ENCODE measurements at regions not wholly inside any gene's neighbourhood (a gene's known extent, or its start where the extent isn't known, plus 50 kb on each side); places are given as distances from the start of the nearest gene placed in this dataset.

DNA sequence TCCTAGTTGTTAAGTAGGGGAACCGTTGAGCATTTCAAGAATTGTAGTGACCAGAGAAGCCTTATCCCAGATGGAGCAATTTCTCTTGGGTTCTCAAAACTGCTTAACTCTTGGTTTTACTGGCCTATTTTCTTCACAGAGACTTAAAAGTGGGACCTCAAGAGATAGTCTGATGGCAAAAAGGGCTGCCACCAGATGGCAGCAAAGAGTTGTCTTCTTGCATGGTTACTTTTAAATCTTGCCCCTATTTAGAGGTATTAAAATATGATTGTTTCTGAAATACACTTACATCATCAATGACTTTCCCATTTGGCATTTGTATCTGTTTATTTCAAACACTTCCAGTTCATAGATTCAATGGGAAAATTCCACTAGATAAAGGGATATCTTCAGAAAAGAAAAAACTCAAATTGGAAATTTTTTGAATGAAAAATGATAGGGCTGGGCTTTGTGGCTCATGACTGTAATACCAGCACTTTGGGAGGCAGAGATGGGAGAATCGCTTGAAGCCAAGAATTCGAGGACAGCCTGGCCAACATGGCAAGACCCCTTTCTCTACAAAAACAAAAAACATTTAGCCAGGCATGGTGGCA, 69.9 kb upstream of the CNTN1 start:
- Histone ChIP-seq H4K8ac (replicated peaks; ENCODE audit: insufficient read length, low read depth, low read length) (no peak overlapping the region), H3K23ac (ENCODE audit: insufficient read length, low read depth, low read length) (no peak overlapping the region), H4K91ac (ENCODE audit: insufficient read length, low read depth, low read length) (no peak overlapping the region), H3K56ac (ENCODE audit: insufficient read length, low read depth, low read length) (no peak overlapping the region), H3T11ph (ENCODE audit: low read length) (no peak overlapping the region), H3K18ac (ENCODE audit: insufficient read length, low read depth, low read length) (no peak overlapping the region), H3K27me3 (ENCODE audit: insufficient read depth, low read length) (no peaks in the 10 kb centered on the region), H3K27ac (ENCODE audit: insufficient read length, low read depth, low read length) (no peak overlapping the region), H3K4me2 (ENCODE audit: insufficient read depth, insufficient read length, low read length) (no peak overlapping the region), H2BK5ac (ENCODE audit: insufficient read length, low read length) (no peak overlapping the region), H3K14ac (ENCODE audit: insufficient read depth, low read length) (no peak overlapping the region), H3K79me1 (ENCODE audit: insufficient read depth, low read depth, low read length, poor library complexity, severe bottlenecking) (no peaks in the 10 kb centered on the region), H3K4ac (ENCODE audit: low read depth, low read length) (no peak overlapping the region), H2BK15ac (ENCODE audit: low read depth, low read length) (no peak overlapping the region), H2BK12ac (ENCODE audit: insufficient read length, low read depth, low read length) (no peak overlapping the region), H4K5ac (ENCODE audit: insufficient read length, low read depth, low read length) (no peak overlapping the region), H4K20me1 (ENCODE audit: control insufficient read depth, insufficient read depth, insufficient read length) (no peaks in the 10 kb centered on the region), H3K79me2 (ENCODE audit: insufficient read depth, low read length) (no peaks in the 10 kb centered on the region), H3K9ac (ENCODE audit: extremely low read depth, insufficient read length, low read length) (no peak overlapping the region), H2AK5ac (ENCODE audit: insufficient read length, low read length) (no peak overlapping the region), H2AFZ (ENCODE audit: low read length) (no peak overlapping the region), H2BK120ac (ENCODE audit: low read depth, low read length, poor library complexity, severe bottlenecking) (no peak overlapping the region), H3K23me2 (ENCODE audit: insufficient read length, low read depth, low read length, poor library complexity, severe bottlenecking) (no peaks in the 10 kb centered on the region), H3K4me1 (ENCODE audit: insufficient read depth, low read length) (no peaks in the 10 kb centered on the region), H3K9me3 (ENCODE audit: control insufficient read depth, low read depth, low read length) (no peaks in the 10 kb centered on the region), H2BK20ac (ENCODE audit: low read depth, low read length, poor library complexity, severe bottlenecking) (no peak overlapping the region)
- Mint-ChIP-seq H3K36me3 (ENCODE audit: insufficient read depth in 1 of 3, low read depth in 3 of 3) (peaks cover 2 to 4% (median 2%) of the 10 kb centered on the region in 3 experiments; a peak in 3 of 7 replicates), H3K4me1 (no peaks in the 10 kb centered on the region), H3K4me3 (no peak overlapping the region), H3K27me3 (ENCODE audit: low read depth) (no peaks in the 10 kb centered on the region), H3K27ac (no peak overlapping the region), H3K9me3 (peaks cover 0 to 3% of the 10 kb centered on the region in 2 experiments; a peak in 3 of 5 replicates)
- TF ChIP-seq, protein P1, sequence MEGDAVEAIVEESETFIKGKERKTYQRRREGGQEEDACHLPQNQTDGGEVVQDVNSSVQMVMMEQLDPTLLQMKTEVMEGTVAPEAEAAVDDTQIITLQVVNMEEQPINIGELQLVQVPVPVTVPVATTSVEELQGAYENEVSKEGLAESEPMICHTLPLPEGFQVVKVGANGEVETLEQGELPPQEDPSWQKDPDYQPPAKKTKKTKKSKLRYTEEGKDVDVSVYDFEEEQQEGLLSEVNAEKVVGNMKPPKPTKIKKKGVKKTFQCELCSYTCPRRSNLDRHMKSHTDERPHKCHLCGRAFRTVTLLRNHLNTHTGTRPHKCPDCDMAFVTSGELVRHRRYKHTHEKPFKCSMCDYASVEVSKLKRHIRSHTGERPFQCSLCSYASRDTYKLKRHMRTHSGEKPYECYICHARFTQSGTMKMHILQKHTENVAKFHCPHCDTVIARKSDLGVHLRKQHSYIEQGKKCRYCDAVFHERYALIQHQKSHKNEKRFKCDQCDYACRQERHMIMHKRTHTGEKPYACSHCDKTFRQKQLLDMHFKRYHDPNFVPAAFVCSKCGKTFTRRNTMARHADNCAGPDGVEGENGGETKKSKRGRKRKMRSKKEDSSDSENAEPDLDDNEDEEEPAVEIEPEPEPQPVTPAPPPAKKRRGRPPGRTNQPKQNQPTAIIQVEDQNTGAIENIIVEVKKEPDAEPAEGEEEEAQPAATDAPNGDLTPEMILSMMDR (conservative IDR thresholded peaks at IDR 0.05): peak; percentile 91
- DNase-seq: peak; percentile 59
- WGBS (ENCODE audit: extremely low coverage, insufficient read length, low lambda C conversion rate): no CpG with 5 or more reads among the region's 3 CpGs

Data from H9 (cell line).